Stomach smooth muscle (tissue), 2 donors: ENCODE measurements at regions not wholly inside any gene's neighbourhood (a gene's known extent, or its start where the extent isn't known, plus 50 kb on each side); places are given as distances from the start of the nearest gene placed in this dataset.

Experiments used
- H3K27ac ChIP-seq: one replicate; pipeline ENCODE4 v1.7.0; 2013; ENCODE audit warnings: mild to moderate bottlenecking, low read length, inconsistent platforms
- H3K27me3 ChIP-seq, 2 donors: one replicate each; pipeline ENCODE4 v1.7.0; 2013; ENCODE audit warnings: low read length in 2 of 2; ENCODE audit not compliant: insufficient read depth in 2 of 2, control insufficient read depth in 1 of 2
- H3K36me3 ChIP-seq, 2 donors: one replicate each; pipeline ENCODE4 v1.7.0; 2013; ENCODE audit warnings: low read length in 2 of 2; ENCODE audit not compliant: control insufficient read depth in 2 of 2, insufficient read depth in 2 of 2
- H3K4me1 ChIP-seq: one replicate; pipeline ENCODE4 v1.7.0; 2013; ENCODE audit warnings: low read length; ENCODE audit not compliant: control insufficient read depth, insufficient read depth
- H3K4me3 ChIP-seq, 2 donors: one replicate each; pipeline ENCODE4 v1.7.0; 2013; ENCODE audit warnings: low read length in 2 of 2
- H3K9ac ChIP-seq, 2 donors: one replicate each; pipeline ENCODE4 v1.7.0; 2013; ENCODE audit warnings: low read length in 2 of 2, mild to moderate bottlenecking in 1 of 2
- H3K9me3 ChIP-seq, 2 donors: one replicate each; pipeline ENCODE4 v1.7.0; 2013; ENCODE audit warnings: low read length in 2 of 2; ENCODE audit not compliant: control insufficient read depth in 2 of 2
- donor health status: healthy.
- donor health status: Pancreatic carcinoma.

GRCh38 chr12:97784904-97785303 lies 322.3 kb downstream of the RMST start:
- H3K9me3 ChIP-seq = no peaks in the 10 kb centered on the region
- no peaks in the 10 kb centered on the region for H3K36me3 ChIP-seq
- H3K4me1 ChIP-seq = no peaks in the 10 kb centered on the region
- no peak overlapping the region for H3K9ac ChIP-seq
- H3K4me3 ChIP-seq = no peak overlapping the region
- H3K27me3 ChIP-seq = no peaks in the 10 kb centered on the region
- no peak overlapping the region for H3K27ac ChIP-seq

- no peak overlapping the region for H3K9ac ChIP-seq
Measured at GRCh38 chr12:97790281-97790680, 327.7 kb downstream of the RMST start.

GRCh38 chr12:97797473-97797872 lies 334.9 kb downstream of the RMST start:
- H3K4me3 ChIP-seq = no peak overlapping the region
- H3K4me1 ChIP-seq = no peaks in the 10 kb centered on the region
- H3K9ac ChIP-seq = no peak overlapping the region
- H3K27me3 ChIP-seq = no peaks in the 10 kb centered on the region
- H3K27ac ChIP-seq = no peak overlapping the region
- no peaks in the 10 kb centered on the region for H3K36me3 ChIP-seq
- no peaks in the 10 kb centered on the region for H3K9me3 ChIP-seq

More at GRCh38 chr12:97790281-97790680, 327.7 kb downstream of the RMST start:
- H3K36me3 ChIP-seq = no peaks in the 10 kb centered on the region
- H3K4me1 ChIP-seq = no peaks in the 10 kb centered on the region
- H3K9me3 ChIP-seq = no peaks in the 10 kb centered on the region
- no peak overlapping the region for H3K27ac ChIP-seq
- no peak overlapping the region for H3K4me3 ChIP-seq
- H3K27me3 ChIP-seq = no peaks in the 10 kb centered on the region

- H3K27ac ChIP-seq = no peak overlapping the region
- no peak overlapping the region for H3K9ac ChIP-seq
- H3K27me3 ChIP-seq = no peaks in the 10 kb centered on the region
- no peaks in the 10 kb centered on the region for H3K9me3 ChIP-seq
- H3K4me3 ChIP-seq = no peak overlapping the region
- H3K36me3 ChIP-seq = no peaks in the 10 kb centered on the region
- H3K4me1 ChIP-seq = no peaks in the 10 kb centered on the region
Measured at GRCh38 chr12:97800561-97800960, 338.0 kb downstream of the RMST start.

GRCh38 chr12:97801471-97802059 lies 339.0 kb downstream of the RMST start:
- Histone ChIP-seq H3K9me3 (no peaks in the 10 kb centered on the region), H3K9ac (no peak overlapping the region), H3K27ac (no peak overlapping the region), H3K36me3 (no peaks in the 10 kb centered on the region), H3K4me1 (no peaks in the 10 kb centered on the region), H3K27me3 (no peaks in the 10 kb centered on the region), H3K4me3 (no peak overlapping the region)

GRCh38 chr12:97805146-97805545 lies 342.5 kb downstream of the RMST start:
- no peak overlapping the region for H3K4me3 ChIP-seq
- H3K4me1 ChIP-seq = no peaks in the 10 kb centered on the region
- no peak overlapping the region for H3K9ac ChIP-seq
- no peaks in the 10 kb centered on the region for H3K9me3 ChIP-seq
- no peaks in the 10 kb centered on the region for H3K27me3 ChIP-seq
- H3K36me3 ChIP-seq = no peaks in the 10 kb centered on the region
- no peak overlapping the region for H3K27ac ChIP-seq

GRCh38 chr12:97813301-97813700 lies 350.7 kb downstream of the RMST start:
- Histone ChIP-seq H3K27me3 (no peaks in the 10 kb centered on the region), H3K27ac (no peak overlapping the region), H3K9ac (no peak overlapping the region), H3K4me3 (no peak overlapping the region), H3K9me3 (no peaks in the 10 kb centered on the region), H3K4me1 (no peaks in the 10 kb centered on the region), H3K36me3 (no peaks in the 10 kb centered on the region)

- Histone ChIP-seq H3K27me3 (no peaks in the 10 kb centered on the region), H3K4me3 (no peak overlapping the region), H3K27ac (no peak overlapping the region), H3K9me3 (no peaks in the 10 kb centered on the region), H3K36me3 (no peaks in the 10 kb centered on the region), H3K4me1 (no peaks in the 10 kb centered on the region), H3K9ac (no peak overlapping the region)
Measured at GRCh38 chr12:97821806-97822205, 359.2 kb downstream of the RMST start.

- no peak overlapping the region for H3K9ac ChIP-seq
- H3K27ac ChIP-seq = no peak overlapping the region
- H3K9me3 ChIP-seq = no peaks in the 10 kb centered on the region
- no peaks in the 10 kb centered on the region for H3K27me3 ChIP-seq
- H3K4me3 ChIP-seq = no peak overlapping the region
- H3K4me1 ChIP-seq = no peaks in the 10 kb centered on the region
- H3K36me3 ChIP-seq = no peaks in the 10 kb centered on the region
Measured at GRCh38 chr12:97835541-97835940, 372.9 kb downstream of the RMST start.

GRCh38 chr12:97837401-97837800 lies 374.8 kb downstream of the RMST start:
- Histone ChIP-seq H3K27ac (no peak overlapping the region), H3K4me3 (no peak overlapping the region), H3K9me3 (no peaks in the 10 kb centered on the region), H3K36me3 (no peaks in the 10 kb centered on the region), H3K27me3 (no peaks in the 10 kb centered on the region), H3K9ac (no peak overlapping the region), H3K4me1 (no peaks in the 10 kb centered on the region)

- H3K27me3 ChIP-seq = no peaks in the 10 kb centered on the region
- no peak overlapping the region for H3K27ac ChIP-seq
- no peaks in the 10 kb centered on the region for H3K4me1 ChIP-seq
- H3K9me3 ChIP-seq = no peaks in the 10 kb centered on the region
- no peak overlapping the region for H3K4me3 ChIP-seq
- H3K36me3 ChIP-seq = no peaks in the 10 kb centered on the region
- no peak overlapping the region for H3K9ac ChIP-seq
Measured at GRCh38 chr12:97848051-97848450, 385.4 kb downstream of the RMST start.
